IMR-90 (cell line): ENCODE measurements at regions not wholly inside any gene's neighbourhood (a gene's known extent, or its start where the extent isn't known, plus 50 kb on each side); places are given as distances from the start of the nearest gene placed in this dataset.
A peak's percentile ranks its signal among the peaks of the same experiment; 100 is the strongest.

Experiments used
- ATAC-seq: fragments of 200-7000 bp; cut with Tn5 transposase; 2 replicates; pipeline ENCODE4 v1.9.1; 2020; ENCODE audit warnings: low read depth, mild to moderate bottlenecking, moderate library complexity
- BruUV-seq: library from RNA; stranded (reverse); fragments of 400-500 nt; replicated peaks from 2 replicates; lab custom pipeline; 2021; lab: Mats Ljungman, UMichigan
- CTCF ChIA-PET: fragments of 300-600 bp; formaldehyde crosslinking; extraction: SDS; loops from one replicate; lab custom pipeline; 2021; ENCODE audit warnings: antibody characterized with exemption; lab: Yijun Ruan, JAX
- POLR2A ChIA-PET: fragments of 300-600 bp; sonication (Branson Sonifier 250); formaldehyde crosslinking; loops from one replicate; lab custom pipeline; 2022; ENCODE audit warnings: antibody characterized with exemption; ENCODE audit not compliant: unreplicated experiment; lab: Charles Lee
- DNase-seq: peaks from one replicate; pipeline ENCODE4 v3.0.0; 2013
- H2AFZ ChIP-seq: replicated peaks from 2 replicates; pipeline ENCODE3; 2013; ENCODE audit warnings: low read length, mild to moderate bottlenecking; ENCODE audit not compliant: poor library complexity
- H2AK5ac ChIP-seq: 2 replicates; pipeline ENCODE4 v1.6.1; 2013; ENCODE audit warnings: low read depth, low read length, inconsistent platforms
- H2AK9ac ChIP-seq: replicated peaks from 2 replicates; pipeline ENCODE3; 2013; ENCODE audit warnings: mild to moderate bottlenecking, low read depth, low read length, moderate library complexity; ENCODE audit not compliant: poor library complexity
- H2BK120ac ChIP-seq: 2 replicates; pipeline ENCODE4 v1.6.1; 2013; ENCODE audit warnings: low read depth, low read length, inconsistent platforms
- H2BK15ac ChIP-seq: 3 replicates; pipeline ENCODE4 v1.6.1; 2013; ENCODE audit warnings: low read depth, low read length, inconsistent platforms
- H2BK20ac ChIP-seq: 2 replicates; pipeline ENCODE4 v1.6.1; 2013; ENCODE audit warnings: low read depth, mild to moderate bottlenecking, inconsistent platforms, low read length, moderate library complexity
- H2BK5ac ChIP-seq: 2 replicates; pipeline ENCODE4 v1.6.1; 2013; ENCODE audit warnings: mild to moderate bottlenecking, low read depth, low read length, inconsistent platforms; ENCODE audit not compliant: poor library complexity, severe bottlenecking
- H3K14ac ChIP-seq: replicated peaks from 2 replicates; pipeline ENCODE4 v1.6.1; 2013; ENCODE audit warnings: low read depth, low read length, inconsistent platforms
- H3K18ac ChIP-seq: 2 replicates; pipeline ENCODE4 v1.6.1; 2013; ENCODE audit warnings: low read depth, low read length, control low read depth
- H3K23ac ChIP-seq: 2 replicates; pipeline ENCODE4 v1.6.1; 2013; ENCODE audit warnings: low read depth, low read length, inconsistent platforms
- H3K27ac ChIP-seq: 2 replicates; pipeline ENCODE4 v1.5.1; 2013; ENCODE audit warnings: mild to moderate bottlenecking, control low read depth, low read length; ENCODE audit not compliant: insufficient read depth
- H3K27me3 ChIP-seq: 2 replicates; pipeline ENCODE4 v1.6.1; 2013; ENCODE audit warnings: low read length; ENCODE audit not compliant: control insufficient read depth, insufficient read depth
- H3K36me3 ChIP-seq: 2 replicates; pipeline ENCODE4 v1.6.1; 2013; ENCODE audit warnings: low read length, mixed read lengths; ENCODE audit not compliant: control insufficient read depth, insufficient read depth
- H3K4ac ChIP-seq: 2 replicates; pipeline ENCODE4 v1.6.1; 2013; ENCODE audit warnings: low read depth, low read length, inconsistent platforms
- H3K4me1 ChIP-seq: 2 replicates; pipeline ENCODE4 v1.6.1; 2013; ENCODE audit warnings: low read length, mixed read lengths; ENCODE audit not compliant: control insufficient read depth, insufficient read depth
- H3K4me2 ChIP-seq: 2 replicates; pipeline ENCODE4 v1.6.1; 2013; ENCODE audit warnings: low read depth, mild to moderate bottlenecking, control low read depth, low read length, moderate library complexity
- H3K4me3 ChIP-seq: 2 replicates; pipeline ENCODE4 v1.5.1; 2013; ENCODE audit warnings: low read depth, mild to moderate bottlenecking, control low read depth, low read length, moderate library complexity; ENCODE audit not compliant: insufficient read depth
- H3K56ac ChIP-seq: 2 replicates; pipeline ENCODE4 v1.6.1; 2013; ENCODE audit warnings: low read length, inconsistent platforms; ENCODE audit not compliant: insufficient read depth; ENCODE audit errors: extremely low read depth
- H3K79me1 ChIP-seq, 2 experiments: 2 replicates each; pipeline ENCODE4 v1.6.1; 2013; ENCODE audit warnings: low read length in 2 of 2, inconsistent platforms in 1 of 2, low read depth in 1 of 2
- H3K9ac ChIP-seq: 2 replicates; pipeline ENCODE4 v1.6.1; 2013; ENCODE audit warnings: low read depth, low read length, control low read depth
- H3K9me1 ChIP-seq: 2 replicates; pipeline ENCODE4 v1.6.1; 2013; ENCODE audit warnings: low read length, inconsistent platforms; ENCODE audit not compliant: insufficient read depth
- H3K9me3 ChIP-seq: 2 replicates; pipeline ENCODE4 v1.6.1; 2013; ENCODE audit warnings: low read length; ENCODE audit not compliant: control insufficient read depth, insufficient read depth
- H4K20me1 ChIP-seq: 2 replicates; pipeline ENCODE4 v1.6.1; 2013; ENCODE audit warnings: low read length, inconsistent platforms; ENCODE audit not compliant: insufficient read depth
- H4K5ac ChIP-seq: 2 replicates; pipeline ENCODE4 v1.6.1; 2013; ENCODE audit warnings: mild to moderate bottlenecking, low read depth, low read length, control low read depth
- H4K8ac ChIP-seq, 2 experiments: 2 replicates each; pipeline ENCODE4 v1.6.1; 2013; ENCODE audit warnings: low read depth in 2 of 2, low read length in 2 of 2, control low read depth in 1 of 2, inconsistent platforms in 1 of 2
- H4K91ac ChIP-seq: 2 replicates; pipeline ENCODE4 v1.6.1; 2013; ENCODE audit warnings: low read depth, low read length, inconsistent platforms; ENCODE audit not compliant: insufficient read depth
- FOS ChIP-seq: fragments of 150-350 bp; IDR thresholded peaks from 2 replicates; pipeline ENCODE4 v1.6.1; 2016; ENCODE audit warnings: low read depth, low read length
- MAZ ChIP-seq: IDR thresholded peaks from 2 replicates; pipeline ENCODE4 v1.6.1; 2012; ENCODE audit warnings: low read depth, mild to moderate bottlenecking, low read length, improper control_type of control experiment, moderate library complexity, borderline replicate concordance
- NFE2L2 ChIP-seq: fragments of 150-350 bp; IDR thresholded peaks from 2 replicates; pipeline ENCODE4 v1.6.1; 2016; ENCODE audit warnings: low read depth, mild to moderate bottlenecking, low read length
- RFX5 ChIP-seq: IDR thresholded peaks from 2 replicates; pipeline ENCODE4 v1.8.0; 2012; ENCODE audit warnings: low read depth, mild to moderate bottlenecking, low read length, moderate library complexity
- whole genome bisulfite sequencing, 2 experiments: methylation state at CpG; one replicate each; pipeline versions ENCODE4 v1.1.5 to v1.1.7; 2013; ENCODE audit warnings: missing lambda C conversion rate in 2 of 2; ENCODE audit not compliant: insufficient read length in 1 of 2; ENCODE audit errors: extremely low coverage in 2 of 2; 5-methylcytosine and 5-hydroxymethylcytosine counted together
- dilution Hi-C: fragments of 300-500 bp; cut with HindIII; formaldehyde crosslinking; loops from one replicate; pipeline ENCODE4 v1.14.3; 2018; ENCODE audit warnings: low sequenced_read_pairs; ENCODE audit not compliant: unreplicated experiment
- in situ Hi-C: fragments of 300-500 bp; cut with MboI; formaldehyde crosslinking; loops from 3 replicates; pipeline ENCODE4 v1.14.3; 2019; ENCODE audit warnings: low sequenced_read_pairs, inconsistent platforms, mixed read lengths
- intact Hi-C: fragments of 100-400 bp; cut with micrococcal nuclease; formaldehyde crosslinking; loops from 2 replicates; pipeline ENCODE4 v1.10.0; 2022

DNA sequence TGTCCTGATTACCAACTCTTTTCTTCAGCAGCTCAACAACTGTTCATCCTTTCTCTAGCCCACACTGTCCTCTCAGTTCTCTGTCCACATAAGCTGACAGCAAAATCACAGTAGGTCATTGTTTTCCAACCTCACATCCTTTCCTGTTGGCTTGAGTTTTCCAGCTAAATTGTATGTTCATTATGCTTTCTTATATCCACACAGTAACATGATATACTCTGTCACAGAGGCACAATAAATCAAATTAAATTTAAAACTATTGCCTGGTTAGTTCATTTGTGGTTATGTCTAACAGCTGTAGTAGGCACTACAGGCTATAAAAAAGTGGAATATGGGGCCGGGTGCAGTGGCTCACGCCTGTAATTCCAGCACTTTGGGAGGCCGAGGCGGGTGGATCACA, 179.9 kb downstream of the ETAA1 start:
- H3K18ac ChIP-seq = no peak overlapping the region
- ATAC-seq = no peak
- no CpG with 5 or more reads among the region's 4 CpGs for WGBS, 2 experiments
- H2BK120ac ChIP-seq = peak overlapping the region; percentile 59; the same call in 1 of the 2 replicates
- TF ChIP-seq FOS (no peak), RFX5 (no peak), NFE2L2 (no peak), MAZ (no peak)
- 0 out of 2 replicates have a peak overlapping the region, but pooled peaks have one; percentile 27 for H2AK5ac ChIP-seq
- DNase-seq = no peak
- peak overlapping the region; percentile 72; the same call in 1 of the 2 replicates for H2BK20ac ChIP-seq
- H4K5ac ChIP-seq = no peak overlapping the region
- no peaks in the 10 kb centered on the region for H3K27me3 ChIP-seq
- CTCF ChIA-PET = no interaction called here
- no peak overlapping the region for H3K23ac ChIP-seq
- in situ Hi-C loops (no loop called here), dilution Hi-C loops (no loop called here), intact Hi-C loops (no loop called here)
- no peak overlapping the region; the same call in 1 of the 2 replicates for H4K91ac ChIP-seq
- H2BK15ac ChIP-seq = peak overlapping the region; percentile 96; the same call in 2 of the 3 replicates
- H3K9me1 ChIP-seq = peaks cover 10% of the 10 kb centered on the region
- no peak overlapping the region for H3K27ac ChIP-seq
- no peak overlapping the region for H3K9ac ChIP-seq
- peaks cover 6% of the 10 kb centered on the region for H3K4me1 ChIP-seq
- no peak overlapping the region; the same call in 1 of the 2 replicates for H3K14ac ChIP-seq
- POLR2A ChIA-PET = no interaction called here
- H3K56ac ChIP-seq = no peak overlapping the region
- no peak overlapping the region for H2AK9ac ChIP-seq
- H3K9me3 ChIP-seq = no peaks in the 10 kb centered on the region; the same call in 1 of the 2 replicates
- H2AFZ ChIP-seq = no peak overlapping the region
- H3K79me1 ChIP-seq = no peaks in the 10 kb centered on the region
- no peak overlapping the region for H2BK5ac ChIP-seq
- no peaks in the 10 kb centered on the region for H3K36me3 ChIP-seq
- peak overlapping the region; percentile 6; the same call in 1 of the 2 replicates for H3K4ac ChIP-seq
- H4K8ac ChIP-seq = 0 out of 4 replicates have a peak overlapping the region, but pooled peaks of 1 of the 2 experiments have one; percentile 25
- H4K20me1 ChIP-seq = no peaks in the 10 kb centered on the region
- no peak overlapping the region for H3K4me3 ChIP-seq
- no peak overlapping the region for H3K4me2 ChIP-seq
- BruUV-seq = no TSS peak
